GM23248 (cell line): ENCODE measurements at regions not wholly inside any gene's neighbourhood (a gene's known extent, or its start where the extent isn't known, plus 50 kb on each side); places are given as distances from the start of the nearest gene placed in this dataset.

ENCODE experiments used
- EZH2 ChIP-seq: fragments of 200-600 bp; sonication (generic); IDR thresholded peaks from 2 replicates; pipeline ENCODE4 v1.6.1; 2018; ENCODE audit warnings: antibody characterized with exemption, mild to moderate bottlenecking; ENCODE audit not compliant: insufficient read depth, poor library complexity, severe bottlenecking
- EZH2phosphoT487 ChIP-seq: fragments of 200-600 bp; sonication (generic); IDR thresholded peaks from 2 replicates; pipeline ENCODE4 v1.6.1; 2018; ENCODE audit warnings: antibody characterized with exemption, moderate library complexity, mild to moderate bottlenecking, low read depth; ENCODE audit not compliant: insufficient read depth

GRCh38 chr3:193885832-193886231, 250.1 kb upstream of the HES1 start:
- no peak for TF ChIP-seq EZH2phosphoT487
- no peak for TF ChIP-seq EZH2
